ENCODE measurements at regions not wholly inside any gene's neighbourhood (a gene's known extent, or its start where the extent isn't known, plus 50 kb on each side); places are given as distances from the start of the nearest gene placed in this dataset.

DNA sequence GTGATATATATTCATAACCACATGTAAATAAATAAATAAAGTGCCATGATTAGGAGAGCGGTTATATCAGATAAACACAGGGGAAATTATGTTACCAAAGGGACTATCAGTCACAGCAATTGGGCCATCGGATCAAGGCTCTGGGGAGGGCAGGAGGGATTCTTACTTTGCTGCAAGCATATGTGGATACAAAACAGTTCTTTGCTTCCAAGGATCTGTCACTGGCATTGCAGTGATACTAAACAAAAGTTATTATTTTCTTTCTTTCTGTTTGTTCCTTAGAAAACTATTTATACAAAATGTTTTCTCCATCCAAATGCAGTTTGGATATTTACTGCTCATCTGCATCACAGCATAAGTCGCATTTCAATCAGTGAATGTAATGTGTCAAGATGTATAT, 188.4 kb upstream of the MGMT start:
- no peak for DNase-seq (ENCODE audit: low read depth)

DNA sequence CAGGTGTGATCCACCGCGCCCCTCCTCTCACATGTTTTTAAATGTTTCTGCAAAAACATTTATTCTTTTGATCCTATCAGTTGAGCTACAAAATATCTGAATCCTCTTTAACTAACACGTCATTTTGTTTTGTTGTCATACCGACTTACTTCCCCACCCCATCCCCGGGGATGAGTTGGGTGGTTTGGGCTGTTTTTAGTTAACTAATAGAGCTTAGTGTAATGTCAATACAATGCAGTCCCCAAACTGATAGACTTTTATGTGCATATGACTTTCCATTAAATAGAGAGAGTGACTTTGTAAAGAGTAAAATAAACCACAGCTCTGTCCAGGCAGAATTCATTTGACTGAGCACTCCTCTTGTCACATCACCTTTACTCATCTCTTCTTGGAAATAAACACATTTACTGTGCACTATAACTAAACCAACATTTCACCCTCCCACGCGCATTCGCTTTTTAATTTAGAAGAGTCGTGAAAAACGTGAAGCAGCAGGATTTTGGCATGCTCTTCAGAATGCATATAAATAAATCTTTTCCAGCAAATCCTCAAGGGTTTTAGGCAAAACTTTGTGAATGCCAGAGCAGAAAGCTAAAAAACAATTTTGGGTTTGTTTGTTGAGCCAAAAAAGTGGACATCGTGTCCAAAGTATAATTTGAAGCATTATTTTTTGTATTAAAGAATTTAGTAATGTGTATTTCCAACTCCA, 187.4 kb upstream of the MGMT start:
- no peak for DNase-seq (ENCODE audit: low read depth)

GRCh38 chr10:129280155-129280502, 186.9 kb upstream of the MGMT start:
- no peak for DNase-seq (ENCODE audit: low read depth)

GRCh38 chr10:129280908-129281586, 186.0 kb upstream of the MGMT start:
- no peak for DNase-seq (ENCODE audit: low read depth)

- DNase-seq (ENCODE audit: low read depth), result no peak
Observed at GRCh38 chr10:129285459-129285858, 181.6 kb upstream of the MGMT start.

- DNase-seq (ENCODE audit: low read depth), result no peak
Observed at GRCh38 chr10:129288999-129289584, 177.9 kb upstream of the MGMT start.

DNA sequence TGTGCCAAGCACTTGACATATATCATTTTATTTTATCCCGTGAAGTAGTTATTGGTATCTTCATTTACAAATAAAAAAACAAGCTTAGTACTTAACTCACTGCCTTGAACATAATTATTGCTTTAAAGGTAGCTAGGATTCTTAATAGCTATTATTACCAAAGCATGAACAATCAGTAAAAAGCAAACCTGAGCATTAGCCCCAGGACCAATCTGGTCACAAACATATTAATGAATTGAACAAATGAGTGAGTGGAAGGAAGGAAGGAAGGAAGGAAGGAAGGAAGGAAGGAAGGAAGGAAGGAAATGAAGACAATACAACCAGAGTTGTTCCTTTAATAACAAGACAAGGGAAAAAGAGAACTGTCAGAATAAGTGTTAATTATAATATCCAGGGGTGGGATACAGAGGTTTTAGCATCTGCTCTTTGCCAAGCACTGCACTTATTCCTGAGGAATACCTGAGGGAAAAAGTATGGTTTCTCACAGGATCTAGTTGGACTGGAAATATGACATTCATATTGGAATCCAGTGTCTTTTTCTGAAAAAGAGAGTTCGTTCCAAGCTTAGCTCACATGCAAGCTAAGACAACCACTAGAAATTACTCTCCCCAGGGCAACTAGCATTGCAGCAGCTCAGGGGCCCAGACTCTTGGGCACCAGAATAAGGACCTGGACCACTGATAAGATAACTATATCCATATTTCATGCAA, 172.9 kb upstream of the MGMT start:
- DNase-seq (ENCODE audit: low read depth), result no peak

DNA sequence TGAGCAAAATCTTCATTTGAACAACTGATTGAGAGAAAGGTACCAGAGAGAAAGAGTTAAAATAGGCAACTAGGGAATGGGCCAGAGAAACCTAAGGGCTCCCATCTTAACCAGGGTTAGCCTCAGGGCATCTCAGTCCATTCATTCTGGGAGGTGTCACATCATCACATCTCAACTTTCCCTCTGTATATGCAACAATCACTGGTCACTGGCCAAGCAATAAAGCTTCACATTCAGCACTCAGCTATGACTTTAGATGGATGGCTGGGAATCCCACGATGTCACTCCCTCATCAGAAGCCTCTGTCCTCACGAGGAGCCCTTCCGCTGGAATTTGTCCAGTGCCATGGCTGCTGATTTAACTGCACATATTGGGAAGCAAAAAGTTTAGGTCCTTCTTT, 172.1 kb upstream of the MGMT start:
- no peak for DNase-seq (ENCODE audit: low read depth)

GRCh38 chr10:129305046-129305445, 162.0 kb upstream of the MGMT start:
- DNase-seq (ENCODE audit: low read depth), result no peak

DNA sequence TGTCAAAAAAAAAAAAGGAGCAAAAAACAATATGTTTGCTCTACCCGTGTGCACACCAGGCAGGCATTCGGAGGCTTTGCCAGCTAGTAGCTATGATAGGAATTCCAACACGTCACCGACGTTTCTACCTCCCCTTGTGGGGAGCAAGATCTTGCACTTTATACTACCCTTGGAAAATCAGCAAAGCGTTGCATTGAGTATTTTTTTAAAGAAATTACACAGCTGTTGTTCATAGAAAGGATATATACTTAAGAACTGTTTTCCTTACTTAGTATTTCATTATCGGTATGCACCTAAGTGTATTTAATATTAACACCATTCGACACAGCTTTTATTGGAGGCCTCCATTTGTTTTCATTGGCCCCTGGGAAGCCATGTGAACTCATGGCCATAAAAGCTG, 159.9 kb upstream of the MGMT start:
- DNase-seq (ENCODE audit: low read depth), result no peak

DNA sequence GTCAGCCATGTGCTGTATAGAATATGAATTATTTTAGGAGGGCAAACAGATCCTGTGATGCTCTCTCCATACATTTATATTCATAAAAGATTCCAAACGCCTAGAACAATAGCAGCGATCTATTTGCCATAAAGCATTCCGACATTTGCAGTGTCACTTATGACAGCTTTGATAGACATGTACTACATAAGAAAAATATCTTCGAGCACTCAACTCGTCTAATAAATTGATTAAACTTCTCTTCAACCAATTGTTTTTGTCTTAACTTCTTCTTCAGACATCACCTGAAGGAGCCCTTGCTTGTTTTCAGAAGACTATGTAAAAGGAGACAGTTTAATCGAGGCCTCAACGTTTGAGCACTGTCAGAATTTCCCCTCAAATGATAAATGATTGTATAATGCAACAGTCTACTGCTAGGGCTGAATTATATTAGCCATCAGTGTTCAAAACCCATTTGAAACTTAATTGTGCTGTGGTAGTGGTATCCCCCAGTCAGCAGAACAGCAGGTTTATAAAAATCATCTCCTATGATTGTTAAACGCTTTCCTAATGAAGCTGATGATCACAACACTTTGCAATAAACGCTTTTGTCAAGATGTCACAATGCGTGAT, 158.0 kb upstream of the MGMT start:
- no peak for DNase-seq (ENCODE audit: low read depth)

DNA sequence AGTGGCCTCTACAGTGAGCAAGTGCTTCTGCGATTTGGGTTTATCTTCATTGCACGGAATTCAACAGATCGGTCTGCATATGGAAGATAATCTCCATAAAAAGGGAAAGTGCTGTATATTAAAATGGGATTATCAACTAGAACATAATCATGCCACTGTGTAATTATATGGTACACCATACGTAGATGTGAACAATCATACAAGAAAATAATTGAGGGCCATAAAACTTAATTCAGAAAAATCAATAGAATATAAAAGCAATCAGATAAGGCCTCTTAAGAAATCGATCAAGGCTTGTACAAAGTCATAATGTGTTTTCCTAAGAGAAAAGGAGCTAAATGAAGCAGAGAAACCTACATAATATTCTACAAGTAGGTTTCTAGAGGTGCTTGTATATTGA, 157.5 kb upstream of the MGMT start:
- no peak for DNase-seq (ENCODE audit: low read depth)

DNA sequence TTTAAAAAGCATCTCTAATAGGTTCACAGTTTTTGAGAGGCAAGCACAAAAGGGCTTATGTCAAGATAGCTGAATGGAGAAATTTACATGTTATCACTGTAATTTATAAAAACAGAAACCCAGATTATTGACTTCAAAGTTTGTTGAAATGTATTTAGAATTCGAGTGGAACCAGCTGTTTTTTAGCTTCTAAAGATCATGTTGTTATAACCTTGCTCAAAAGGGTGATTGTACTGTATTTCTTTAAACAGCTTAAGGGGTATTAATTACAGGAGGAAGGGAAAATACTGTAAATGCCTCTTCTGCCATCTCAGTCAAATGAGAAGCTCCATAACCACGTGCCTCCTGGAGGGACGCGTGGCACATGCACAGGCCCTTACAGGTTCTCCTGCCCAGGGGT, 156.2 kb upstream of the MGMT start:
- no peak for DNase-seq (ENCODE audit: low read depth)

DNA sequence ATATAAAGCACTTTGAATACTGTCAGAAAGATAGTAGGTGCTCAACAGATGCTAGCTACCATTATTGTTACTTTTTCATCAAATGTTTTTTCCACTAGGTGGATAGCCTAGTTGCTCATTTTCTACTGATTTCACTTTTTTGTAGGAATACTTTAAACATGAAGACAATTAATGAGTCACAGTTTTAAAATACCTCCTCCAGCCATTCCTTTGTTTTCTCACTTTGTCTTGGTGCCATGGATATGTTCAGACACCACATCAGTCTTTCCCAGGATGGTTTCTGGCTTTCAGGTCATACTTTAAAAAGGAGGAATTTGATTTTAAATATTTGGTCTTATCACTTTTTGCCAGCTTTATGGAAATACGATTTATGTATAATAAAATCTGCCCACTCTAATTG, 147.1 kb upstream of the MGMT start:
- no peak for DNase-seq (ENCODE audit: low read depth)

DNA sequence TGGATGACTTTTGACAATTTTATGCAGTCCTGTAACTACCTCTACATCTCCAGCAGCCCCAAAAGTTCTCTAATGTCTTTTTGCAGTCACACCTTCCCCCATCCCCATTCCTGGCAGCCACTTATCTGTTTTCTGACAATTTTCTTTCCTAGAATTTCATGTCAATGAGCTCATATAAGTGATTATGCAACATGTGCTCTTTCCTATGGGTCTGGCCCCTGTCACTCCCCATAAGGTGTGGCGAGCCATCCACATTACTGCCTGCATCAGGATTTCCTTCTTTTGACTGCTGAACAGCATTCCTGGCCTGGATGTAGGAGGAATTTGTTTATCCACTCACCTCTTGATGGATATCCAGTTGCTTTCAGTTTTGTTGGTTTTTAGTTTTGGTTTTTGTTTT, 146.7 kb upstream of the MGMT start:
- no peak for DNase-seq (ENCODE audit: low read depth)

DNA sequence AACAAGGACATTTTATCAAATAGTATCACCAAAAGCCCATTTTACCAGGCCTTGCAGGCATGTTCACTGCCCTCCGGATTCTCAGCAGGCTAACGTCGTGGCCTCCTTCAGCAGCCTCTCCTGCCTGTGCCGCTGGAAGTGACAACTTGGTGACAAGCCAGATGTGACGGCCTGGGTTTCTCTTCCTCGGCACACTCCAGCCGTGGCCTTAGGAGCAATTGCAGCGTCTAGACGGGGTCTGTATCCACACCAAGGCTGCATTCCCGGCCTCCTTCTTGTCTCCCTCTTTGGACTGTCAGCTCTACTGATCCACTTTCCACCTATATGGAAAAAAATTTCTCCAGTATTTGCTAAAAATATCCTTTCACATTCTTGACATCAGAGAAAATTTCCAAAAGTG, 145.3 kb upstream of the MGMT start:
- DNase-seq (ENCODE audit: low read depth), result no peak

- no peak for DNase-seq (ENCODE audit: low read depth)
Observed at GRCh38 chr10:129322933-129323820, 143.9 kb upstream of the MGMT start.

DNA sequence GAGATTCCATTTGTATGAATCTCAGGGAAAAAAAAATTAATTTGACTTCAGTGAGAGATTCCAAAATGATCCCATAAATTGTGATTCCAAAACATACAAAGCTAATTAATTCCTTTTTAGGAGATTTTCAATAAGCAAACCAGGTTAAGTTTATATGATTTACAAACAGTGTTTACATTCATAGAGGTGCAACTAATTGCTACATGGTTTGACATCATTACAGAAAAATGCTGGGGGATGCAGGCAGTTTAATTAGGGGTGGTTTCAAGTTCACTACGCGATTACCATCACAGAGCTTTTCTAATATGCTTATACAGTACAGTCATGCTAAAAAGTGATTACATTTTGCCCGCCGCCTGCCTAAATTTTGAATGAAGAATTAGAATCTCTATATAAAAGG, 143.2 kb upstream of the MGMT start:
- no peak for DNase-seq (ENCODE audit: low read depth)

DNA sequence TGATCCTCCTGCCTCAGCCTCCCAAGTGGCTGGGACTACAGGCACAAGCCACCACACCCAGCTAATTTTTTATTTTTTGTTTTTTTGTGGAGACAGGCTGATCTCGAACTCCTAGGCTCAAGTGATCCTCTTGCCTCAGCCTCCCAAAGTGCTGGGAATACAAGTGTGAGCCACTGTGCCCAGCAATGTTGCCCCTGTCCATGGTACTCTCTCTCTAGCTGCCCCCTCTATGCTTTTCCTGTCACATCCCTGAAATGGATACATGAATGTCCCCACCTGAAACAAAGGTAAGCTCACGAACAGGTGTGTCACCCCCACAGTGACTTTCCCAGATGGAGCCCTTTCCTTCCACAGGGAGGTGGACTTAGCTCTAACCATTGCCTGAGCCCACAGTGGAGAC, 141.1 kb upstream of the MGMT start:
- DNase-seq (ENCODE audit: low read depth), result no peak

GRCh38 chr10:129328546-129328945, 138.5 kb upstream of the MGMT start:
- no peak for DNase-seq (ENCODE audit: low read depth)

GRCh38 chr10:129329385-129330055, 137.5 kb upstream of the MGMT start:
- no peak for DNase-seq (ENCODE audit: low read depth)

All from stromal cell of bone marrow (primary cell).